HG02763 (cell line): ENCODE measurements at regions not wholly inside any gene's neighbourhood (a gene's known extent, or its start where the extent isn't known, plus 50 kb on each side); places are given as distances from the start of the nearest gene placed in this dataset.
"Not testable (repeated sequence)": the region's sequence is repeated elsewhere in the genome, so short reads cannot be mapped to it uniquely, and the experiment has no call there.

ENCODE experiments used
- ATAC-seq: cut with Tn5 transposase; IDR thresholded peaks from one replicate; pipeline ENCODE4 v1.9.1; 2021; ENCODE audit warnings: mild to moderate bottlenecking, moderate library complexity; ENCODE audit not compliant: unreplicated experiment

- ATAC-seq, result not testable (repeated sequence)
Observed at GRCh38 chr4:9505341-9505740, 61.1 kb downstream of the DEFB131A start.

- not testable (repeated sequence) for ATAC-seq
Observed at GRCh38 chr4:9506672-9507071, 62.5 kb downstream of the DEFB131A start.

- ATAC-seq, result not testable (repeated sequence)
Observed at GRCh38 chr4:9512941-9513340, 68.7 kb downstream of the DEFB131A start.

- ATAC-seq, result not testable (repeated sequence)
Observed at GRCh38 chr4:9519631-9520030, 75.4 kb downstream of the DEFB131A start.

GRCh38 chr4:9522903-9523302, 78.7 kb downstream of the DEFB131A start:
- ATAC-seq, result not testable (repeated sequence)

- ATAC-seq, result not testable (repeated sequence)
Observed at GRCh38 chr4:9524406-9524805, 80.2 kb downstream of the DEFB131A start.

- ATAC-seq, result not testable (repeated sequence)
Observed at GRCh38 chr4:9532134-9532862, 88.1 kb downstream of the DEFB131A start.

- not testable (repeated sequence) for ATAC-seq
Observed at GRCh38 chr4:9532863-9533192, 88.6 kb downstream of the DEFB131A start.

GRCh38 chr4:9537101-9537500, 92.9 kb downstream of the DEFB131A start:
- not testable (repeated sequence) for ATAC-seq

GRCh38 chr4:9539939-9540520, 95.8 kb downstream of the DEFB131A start:
- not testable (repeated sequence) for ATAC-seq

- ATAC-seq, result not testable (repeated sequence)
Observed at GRCh38 chr4:9541388-9541915, 97.2 kb downstream of the DEFB131A start.

GRCh38 chr4:9544851-9545250, 100.6 kb downstream of the DEFB131A start:
- not testable (repeated sequence) for ATAC-seq

- ATAC-seq, result not testable (repeated sequence)
Observed at GRCh38 chr4:9547470-9547869, 103.3 kb downstream of the DEFB131A start.

GRCh38 chr4:9556076-9556475, 111.9 kb downstream of the DEFB131A start:
- ATAC-seq, result not testable (repeated sequence)

- ATAC-seq, result not testable (repeated sequence)
Observed at GRCh38 chr4:9577869-9578268, 133.7 kb downstream of the DEFB131A start.

GRCh38 chr4:9582880-9583279, 138.7 kb downstream of the DEFB131A start:
- ATAC-seq, result not testable (repeated sequence)

GRCh38 chr4:9592010-9592409, 147.8 kb downstream of the DEFB131A start:
- no peak for ATAC-seq

GRCh38 chr4:9594948-9595347, 150.7 kb downstream of the DEFB131A start:
- ATAC-seq, result no peak

- not testable (repeated sequence) for ATAC-seq
Observed at GRCh38 chr4:9595531-9595930, 151.3 kb downstream of the DEFB131A start.

- no peak for ATAC-seq
Observed at GRCh38 chr4:9599266-9599665, 155.1 kb downstream of the DEFB131A start.

GRCh38 chr4:9600246-9600645, 156.0 kb downstream of the DEFB131A start:
- no peak for ATAC-seq

- ATAC-seq, result no peak
Observed at GRCh38 chr4:9602389-9602914, 158.2 kb downstream of the DEFB131A start.
